Esophagus muscularis mucosa (tissue), 3 donors: ENCODE measurements at regions not wholly inside any gene's neighbourhood (a gene's known extent, or its start where the extent isn't known, plus 50 kb on each side); places are given as distances from the start of the nearest gene placed in this dataset.

Experiments used
- POLR2A ChIP-seq: fragments of 450-650 bp; IDR thresholded peaks from one replicate; pipeline ENCODE4 v1.6.1; 2017; ENCODE audit warnings: antibody characterized with exemption, moderate library complexity, mild to moderate bottlenecking, low read depth
- POLR2AphosphoS5 ChIP-seq, 2 donors: sonication (generic); formaldehyde crosslinking; IDR thresholded peaks; one replicate each; pipeline ENCODE4 v1.6.1; 2017; ENCODE audit warnings: antibody characterized with exemption in 2 of 2
- TF ChIP-seq, protein P1 (sequence below), 3 experiments: fragments of 200-600 bp in 2 of 3; fragments of 450-650 bp in 1 of 3; sonication (generic) in 2 of 3; IDR thresholded peaks; one replicate each; pipeline ENCODE4 v1.5.1; 2017 to 2019; ENCODE audit warnings: antibody characterized with exemption in 3 of 3, mild to moderate bottlenecking in 2 of 3, moderate library complexity in 1 of 3

DNA sequence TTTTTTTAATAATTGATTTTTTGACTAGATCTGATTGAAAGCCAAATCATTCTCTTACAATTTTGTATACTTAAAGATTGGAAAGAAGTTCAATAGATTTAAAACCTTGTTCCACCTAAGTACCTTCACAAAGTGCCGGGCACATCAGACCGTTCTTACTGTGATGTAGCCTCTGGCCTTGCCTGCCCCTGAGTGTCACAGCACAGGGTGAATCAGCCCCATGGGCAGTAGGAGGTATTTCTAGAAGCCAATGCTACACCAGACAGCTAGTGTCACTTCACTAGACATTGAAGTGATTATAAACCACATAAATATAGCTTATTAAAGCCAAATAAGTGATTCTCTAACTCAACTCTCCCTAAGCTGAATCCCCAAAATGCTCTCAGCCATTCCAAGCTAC is 131.3 kb downstream of the LACC1 start:
- TF ChIP-seq, protein P1, sequence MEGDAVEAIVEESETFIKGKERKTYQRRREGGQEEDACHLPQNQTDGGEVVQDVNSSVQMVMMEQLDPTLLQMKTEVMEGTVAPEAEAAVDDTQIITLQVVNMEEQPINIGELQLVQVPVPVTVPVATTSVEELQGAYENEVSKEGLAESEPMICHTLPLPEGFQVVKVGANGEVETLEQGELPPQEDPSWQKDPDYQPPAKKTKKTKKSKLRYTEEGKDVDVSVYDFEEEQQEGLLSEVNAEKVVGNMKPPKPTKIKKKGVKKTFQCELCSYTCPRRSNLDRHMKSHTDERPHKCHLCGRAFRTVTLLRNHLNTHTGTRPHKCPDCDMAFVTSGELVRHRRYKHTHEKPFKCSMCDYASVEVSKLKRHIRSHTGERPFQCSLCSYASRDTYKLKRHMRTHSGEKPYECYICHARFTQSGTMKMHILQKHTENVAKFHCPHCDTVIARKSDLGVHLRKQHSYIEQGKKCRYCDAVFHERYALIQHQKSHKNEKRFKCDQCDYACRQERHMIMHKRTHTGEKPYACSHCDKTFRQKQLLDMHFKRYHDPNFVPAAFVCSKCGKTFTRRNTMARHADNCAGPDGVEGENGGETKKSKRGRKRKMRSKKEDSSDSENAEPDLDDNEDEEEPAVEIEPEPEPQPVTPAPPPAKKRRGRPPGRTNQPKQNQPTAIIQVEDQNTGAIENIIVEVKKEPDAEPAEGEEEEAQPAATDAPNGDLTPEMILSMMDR (IDR thresholded peaks at IDR 0.05): no peak
- TF ChIP-seq POLR2A (no peak), POLR2AphosphoS5 (IDR thresholded peaks at IDR 0.05) (no peak)
